GM19468 (cell line): ENCODE measurements at regions not wholly inside any gene's neighbourhood (a gene's known extent, or its start where the extent isn't known, plus 50 kb on each side); places are given as distances from the start of the nearest gene placed in this dataset.

Source experiments
- ATAC-seq: cut with Tn5 transposase; IDR thresholded peaks from one replicate; pipeline ENCODE4 v1.9.1; 2021; ENCODE audit warnings: mild to moderate bottlenecking, moderate library complexity, moderate number of reproducible peaks; ENCODE audit not compliant: unreplicated experiment; ENCODE audit errors: extremely low read depth

DNA sequence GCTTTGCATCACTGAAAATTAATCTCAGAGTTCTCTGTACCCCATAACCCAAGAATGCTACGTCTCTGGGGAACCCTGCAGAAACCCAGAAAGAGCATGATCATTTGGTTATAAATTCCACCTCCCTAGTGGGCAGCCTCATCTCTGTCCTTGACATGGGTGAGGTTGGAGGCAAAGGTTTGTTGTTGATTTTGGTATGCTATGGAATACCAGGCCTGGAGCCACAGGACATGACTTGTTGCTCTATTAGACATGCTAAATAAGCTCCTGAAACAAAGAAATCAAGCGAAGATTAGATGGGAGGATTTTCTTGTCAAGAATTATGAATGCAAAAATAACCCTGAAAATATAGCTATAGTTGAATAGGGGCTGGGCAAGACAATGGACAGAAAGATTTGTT, 197.4 kb upstream of the CAMK1G start:
- ATAC-seq: no peak

DNA sequence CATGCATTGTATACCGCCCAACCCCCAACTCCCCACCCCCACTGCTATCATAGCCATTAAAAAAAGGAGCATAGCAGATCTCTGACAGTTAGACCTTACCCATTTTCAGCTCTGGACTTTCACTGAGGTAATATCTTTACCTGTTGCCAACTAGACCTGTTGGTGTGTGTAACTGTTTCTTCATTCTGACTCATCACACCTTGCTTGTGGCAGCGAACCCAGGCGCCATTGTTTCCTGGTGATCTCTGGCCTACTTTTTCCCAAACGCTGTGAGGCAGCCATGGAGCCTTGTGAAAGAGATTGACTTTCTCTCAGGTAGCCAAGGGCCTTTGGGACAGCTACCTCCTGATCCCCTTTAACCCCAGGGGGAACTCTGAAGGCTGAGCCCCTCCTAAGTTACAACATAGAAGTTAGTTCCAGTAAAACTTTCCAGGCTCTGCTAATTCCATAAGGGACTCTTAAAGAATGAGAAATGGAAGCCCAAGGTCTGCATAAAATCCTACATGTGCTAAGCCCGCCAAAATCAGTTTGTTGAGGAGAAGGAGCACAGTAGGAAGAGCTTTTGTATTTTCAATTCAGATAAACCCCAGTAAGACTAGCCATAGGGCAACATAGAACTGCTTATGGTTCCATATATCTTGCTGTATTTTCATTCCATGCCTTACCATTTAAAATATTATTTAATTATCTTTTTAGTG, 196.1 kb upstream of the CAMK1G start:
- no peak for ATAC-seq

DNA sequence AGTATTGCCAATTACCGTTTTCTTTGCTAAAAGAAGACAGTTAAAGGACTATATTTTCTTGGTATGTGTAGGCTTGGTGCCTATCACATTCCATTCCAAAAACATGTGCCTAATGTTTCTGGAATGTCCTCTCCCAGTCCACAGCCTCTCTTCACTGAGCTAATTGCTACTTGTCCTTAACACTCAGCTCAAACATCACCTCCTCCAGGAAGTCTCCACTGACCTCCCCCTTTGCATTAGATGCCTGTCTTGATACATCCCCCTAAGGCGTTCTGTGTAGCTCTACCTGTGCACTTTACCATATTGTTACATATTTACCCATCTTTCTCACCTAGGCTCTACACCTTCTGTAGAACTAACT, 195.6 kb upstream of the CAMK1G start:
- no peak for ATAC-seq

DNA sequence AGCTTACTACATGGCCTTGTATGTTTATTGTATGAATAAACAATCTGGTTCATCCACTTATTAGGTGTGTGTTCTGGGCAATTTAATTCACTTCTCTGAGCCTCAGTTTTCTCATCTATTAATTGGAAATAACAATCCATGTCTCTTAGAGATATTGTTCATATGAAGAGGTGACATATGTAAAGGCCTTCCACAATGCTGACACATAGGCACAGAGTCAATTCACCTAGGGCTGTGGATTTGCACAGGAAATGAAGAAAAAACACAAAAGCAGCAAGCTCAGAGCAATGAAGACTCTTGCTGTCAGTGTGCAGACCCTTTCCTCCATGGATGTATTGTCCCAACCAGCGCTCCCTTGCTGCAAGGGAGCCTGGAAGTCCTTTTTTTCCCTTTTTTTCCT, 195.2 kb upstream of the CAMK1G start:
- ATAC-seq: no peak

DNA sequence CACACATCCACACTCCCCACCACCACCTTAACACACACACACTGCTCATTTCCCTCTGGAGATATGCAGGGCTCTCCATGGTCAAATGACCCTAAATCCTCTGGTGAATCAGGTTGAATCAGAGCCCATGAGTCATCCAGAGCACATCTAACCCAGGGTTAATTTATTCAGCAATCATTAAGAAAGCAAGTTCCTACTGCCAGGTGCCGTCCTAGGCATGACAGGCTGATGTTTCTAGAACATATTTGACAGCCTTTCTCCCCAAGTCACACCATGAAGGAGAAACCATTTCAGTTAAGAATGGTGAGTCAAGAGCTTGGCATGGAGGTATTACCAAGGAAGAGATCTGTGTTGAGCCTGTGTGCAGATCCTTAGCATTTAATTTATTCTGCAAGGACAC, 194.3 kb upstream of the CAMK1G start:
- no peak for ATAC-seq

DNA sequence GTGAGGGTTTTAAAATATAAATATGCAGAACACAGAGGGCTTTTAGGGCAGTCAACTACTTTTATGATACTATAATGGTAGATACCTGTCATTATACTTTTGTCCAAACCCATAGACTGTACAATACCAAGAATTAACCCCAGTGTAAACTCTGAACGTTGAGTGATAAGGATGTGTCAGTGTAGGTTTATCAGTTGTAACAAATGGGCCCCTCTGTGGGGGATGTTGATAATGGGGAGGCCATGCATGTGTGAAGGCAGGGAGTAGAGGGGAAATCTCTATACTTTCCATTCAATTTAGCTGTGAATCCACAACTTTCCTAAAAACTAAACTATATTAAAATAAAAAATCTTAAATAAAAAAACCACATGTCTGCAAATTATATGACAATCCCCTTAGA, 193.5 kb upstream of the CAMK1G start:
- ATAC-seq: no peak

DNA sequence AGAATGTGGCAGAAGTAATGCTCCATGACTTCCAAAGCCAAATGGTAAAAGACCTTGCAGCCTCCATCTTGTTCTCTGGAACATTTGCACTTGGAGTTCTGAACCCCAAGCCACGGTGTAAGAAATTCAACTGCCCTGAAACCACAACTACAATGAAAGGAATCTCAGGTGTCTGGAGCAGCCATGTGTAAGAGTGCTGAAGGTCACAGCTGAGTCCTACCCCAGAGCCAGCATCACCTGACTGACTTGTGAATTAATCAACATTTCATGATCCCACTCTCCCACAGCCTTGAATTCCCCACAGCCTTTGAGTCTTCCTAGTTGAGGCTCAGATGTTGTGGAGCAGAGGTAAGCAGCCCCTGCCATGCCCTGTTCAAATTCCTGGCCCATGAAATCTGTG, 192.8 kb upstream of the CAMK1G start:
- no peak for ATAC-seq

DNA sequence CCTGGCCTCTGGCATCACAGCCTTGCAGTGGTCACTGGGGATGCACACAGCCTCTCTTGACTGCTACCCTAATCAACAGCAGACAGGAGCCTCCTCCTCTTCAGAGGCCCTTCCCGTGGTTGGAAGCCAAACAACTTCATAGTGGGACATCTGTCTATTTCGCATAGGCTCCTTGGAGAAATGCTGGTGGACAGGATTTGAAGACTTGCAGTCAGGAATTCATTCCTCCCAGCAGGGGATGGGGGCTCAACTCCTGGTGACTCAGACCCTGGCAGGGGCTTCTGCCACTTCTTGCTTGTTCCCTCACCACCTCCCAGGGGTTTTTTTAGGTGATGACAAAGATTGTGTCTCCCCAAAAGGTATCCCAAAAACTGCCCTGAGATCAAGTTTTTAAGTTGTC, 191.7 kb upstream of the CAMK1G start:
- no peak for ATAC-seq

DNA sequence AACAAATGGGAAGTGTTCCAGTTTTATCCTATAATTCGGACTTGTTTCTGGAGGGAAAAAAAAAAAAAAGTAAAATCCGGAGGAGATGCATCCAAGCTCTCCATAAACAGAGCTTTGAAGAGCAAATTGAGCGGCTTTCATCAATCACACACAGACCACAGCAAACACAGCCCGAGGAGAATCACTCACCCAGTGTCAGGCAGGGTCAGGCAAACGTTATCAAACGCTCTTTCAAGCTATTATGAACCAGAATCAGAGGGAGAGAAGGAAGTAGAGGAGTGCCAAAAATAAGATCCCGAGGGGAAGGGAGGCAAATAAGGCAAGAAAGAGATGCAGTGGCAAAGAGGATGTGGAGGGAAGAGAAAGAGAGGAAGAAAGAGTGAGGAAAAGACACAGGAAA, 188.3 kb upstream of the CAMK1G start:
- ATAC-seq: no peak

DNA sequence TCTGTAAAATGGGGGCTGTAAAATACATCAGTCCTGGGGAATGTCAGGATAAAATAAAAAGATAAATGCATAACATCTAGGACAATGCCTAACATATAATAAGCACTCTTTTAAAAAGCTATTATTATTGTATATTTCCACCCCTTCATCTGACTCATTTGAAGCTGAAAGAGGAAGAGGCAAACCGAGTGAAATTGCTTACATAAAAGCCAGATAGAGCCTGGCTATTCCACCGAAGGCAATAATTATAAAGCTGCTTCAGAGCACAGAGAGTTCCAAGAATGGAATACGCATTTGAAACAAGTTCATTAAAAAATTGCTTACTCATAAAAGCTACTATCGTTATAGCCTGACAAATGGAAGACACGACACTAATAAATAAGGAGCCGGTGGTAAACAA, 186.1 kb upstream of the CAMK1G start:
- ATAC-seq: no peak

DNA sequence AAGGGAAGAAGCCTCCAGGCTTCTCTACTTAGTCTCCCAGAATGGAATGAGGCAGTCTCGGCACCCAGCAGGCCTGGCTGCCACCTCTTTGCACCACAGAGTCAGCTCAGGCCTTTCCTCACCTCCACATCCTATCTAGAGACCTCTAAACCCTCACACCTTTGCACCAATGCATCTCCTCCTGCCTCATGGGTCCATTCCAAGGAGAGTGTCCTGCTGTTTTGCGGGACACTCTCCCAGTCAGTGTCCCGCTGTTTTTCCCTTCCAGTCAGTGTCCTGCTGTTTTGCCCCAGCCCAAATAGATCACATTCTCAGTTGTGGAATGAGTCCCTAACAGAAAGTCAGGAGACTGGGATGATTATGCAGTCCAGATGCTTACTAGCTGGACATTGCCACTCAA, 185.6 kb upstream of the CAMK1G start:
- no peak for ATAC-seq

DNA sequence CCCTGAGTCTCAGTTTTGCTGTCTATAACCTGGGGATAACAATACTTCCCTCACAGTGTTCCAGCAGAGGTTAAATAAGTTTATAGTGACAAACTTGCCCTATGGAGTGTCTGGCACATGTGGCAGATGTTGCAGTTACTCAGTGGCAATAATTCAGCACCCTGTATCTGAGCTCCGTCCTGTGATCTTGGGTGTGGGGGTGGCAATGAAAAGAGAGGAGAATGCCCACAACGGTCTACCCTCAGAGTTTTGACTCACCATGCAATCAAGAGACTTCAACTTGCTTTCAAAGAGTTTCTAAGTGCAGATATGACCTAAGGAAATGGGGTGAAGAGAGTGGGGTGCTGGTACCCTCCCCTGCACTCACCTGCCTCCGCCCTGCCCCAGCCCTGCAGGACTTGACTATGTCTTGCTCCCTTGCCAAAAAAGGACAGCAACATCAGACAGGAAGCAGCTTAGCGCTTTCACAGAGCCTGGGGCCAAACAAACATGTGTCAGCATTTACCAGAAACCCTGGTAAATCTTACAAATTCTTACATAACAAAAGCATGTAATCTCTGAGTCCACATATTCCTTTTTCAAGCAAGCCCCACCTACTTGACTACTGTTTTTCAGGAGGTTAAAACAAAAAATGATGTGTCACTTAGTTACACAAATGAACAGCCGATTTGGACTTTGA, 185.1 kb upstream of the CAMK1G start:
- no peak for ATAC-seq

DNA sequence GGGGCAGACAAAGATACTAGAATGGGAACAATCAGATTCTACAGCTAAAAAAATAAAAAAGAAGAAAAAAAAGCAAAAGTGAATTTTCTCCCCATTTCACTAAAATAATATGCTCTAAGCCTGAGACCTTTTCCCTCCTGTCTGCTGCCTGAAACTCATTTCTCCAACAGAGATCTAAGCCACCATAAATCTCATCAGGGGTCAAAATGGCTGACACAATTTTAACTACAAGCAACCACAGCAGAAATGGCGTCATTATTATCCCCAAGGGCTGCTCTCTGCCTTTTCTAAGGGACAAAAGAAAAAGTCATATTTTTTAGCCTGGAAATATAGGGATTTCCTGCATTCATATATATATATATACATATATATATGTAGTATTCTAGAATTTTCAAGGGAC, 183.7 kb upstream of the CAMK1G start:
- no peak for ATAC-seq

DNA sequence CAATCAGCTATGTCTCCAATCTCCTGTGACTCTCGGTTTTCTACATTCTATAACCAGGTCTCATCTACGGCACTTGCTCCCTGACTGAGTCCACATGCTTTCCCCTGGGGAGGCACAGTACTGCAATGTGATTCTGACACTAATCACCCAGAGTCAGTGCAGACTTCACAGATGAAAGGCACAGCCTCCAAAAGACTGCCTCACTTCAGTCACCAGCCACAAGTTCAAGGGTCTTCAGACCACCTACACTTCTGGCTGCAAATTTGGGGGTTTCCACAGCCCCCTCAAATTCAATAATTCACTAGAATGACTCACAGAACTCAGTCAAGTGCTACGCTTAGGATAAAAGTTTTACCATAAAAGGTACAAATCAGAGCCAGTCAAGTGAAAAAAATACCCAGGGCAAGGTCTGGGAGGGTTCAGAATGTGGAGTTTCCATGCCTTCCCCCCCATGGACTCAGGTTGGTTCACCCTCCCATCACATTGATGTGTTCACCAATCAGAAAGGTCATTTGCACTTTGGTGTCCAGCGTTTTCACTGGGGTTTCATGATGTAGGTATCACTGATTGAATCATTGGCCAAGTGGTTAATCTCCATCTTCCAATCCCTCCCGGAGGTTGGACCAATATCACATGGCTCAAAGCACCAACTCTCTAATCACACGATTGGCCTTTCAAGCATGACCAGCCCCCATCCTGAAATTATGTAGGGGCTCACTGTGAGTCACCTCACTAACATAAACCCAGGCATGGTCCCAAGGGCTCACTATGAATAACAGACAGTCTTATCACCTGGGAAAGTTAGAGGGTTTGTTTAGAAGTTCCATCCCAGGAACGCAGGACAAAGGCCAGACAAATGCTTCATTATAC, 182.9 kb upstream of the CAMK1G start:
- no peak for ATAC-seq

DNA sequence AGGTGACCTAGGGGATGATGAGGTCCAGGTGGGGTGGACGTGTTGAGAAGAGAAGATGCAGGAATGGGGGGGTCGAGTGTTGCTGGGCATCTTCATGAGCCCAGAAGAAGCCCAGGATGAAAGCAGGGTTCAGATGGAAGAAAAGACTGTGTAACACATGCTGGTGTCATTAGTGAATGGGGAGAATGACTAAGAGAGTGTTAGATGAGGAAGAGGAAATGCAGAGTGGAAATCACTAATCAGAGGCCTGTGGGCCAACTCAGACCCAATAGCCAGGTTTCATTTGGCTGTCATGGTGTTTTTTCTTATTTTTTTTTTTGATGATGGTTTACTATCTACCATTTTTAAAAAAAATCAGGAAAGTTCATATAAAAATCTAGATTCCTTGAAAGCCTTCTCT, 180.8 kb upstream of the CAMK1G start:
- no peak for ATAC-seq

DNA sequence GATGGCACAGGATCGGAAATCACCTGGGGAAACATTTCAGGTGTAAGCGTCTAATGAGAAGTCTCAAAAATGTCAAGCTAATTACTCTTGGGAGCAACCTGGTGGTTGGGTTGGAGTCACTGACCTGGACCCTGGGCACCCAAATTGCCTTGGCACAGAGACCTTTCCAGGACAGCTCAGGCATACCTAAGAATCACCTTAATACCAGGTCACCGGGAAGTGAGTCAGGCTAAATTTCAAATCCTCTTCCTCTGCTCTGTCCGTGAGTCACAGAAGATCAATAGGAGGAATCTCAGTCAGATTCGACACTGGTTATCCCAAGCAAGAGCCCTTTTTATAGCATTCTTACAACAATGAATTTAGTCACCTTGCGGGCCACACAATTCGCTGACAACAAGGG, 179.6 kb upstream of the CAMK1G start:
- no peak for ATAC-seq

DNA sequence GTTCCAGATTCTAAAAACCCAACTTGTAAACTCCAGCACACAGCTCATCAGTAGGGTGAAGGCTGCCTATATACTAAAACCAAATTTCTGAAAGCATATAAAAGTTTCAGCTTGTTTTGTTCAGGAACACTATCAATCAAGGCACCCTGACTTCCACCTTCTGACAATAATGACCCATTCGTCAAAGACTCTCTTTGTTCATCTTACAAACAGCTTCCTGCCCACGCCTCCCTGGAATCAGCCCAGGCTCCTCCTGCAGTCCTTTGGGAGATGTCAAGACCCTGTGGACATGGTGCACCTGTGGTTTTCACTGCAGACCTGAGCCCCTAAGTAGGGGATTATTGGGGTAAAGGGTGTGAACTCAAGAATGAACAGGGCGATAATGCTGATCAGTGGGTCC, 178.9 kb upstream of the CAMK1G start:
- ATAC-seq: no peak

DNA sequence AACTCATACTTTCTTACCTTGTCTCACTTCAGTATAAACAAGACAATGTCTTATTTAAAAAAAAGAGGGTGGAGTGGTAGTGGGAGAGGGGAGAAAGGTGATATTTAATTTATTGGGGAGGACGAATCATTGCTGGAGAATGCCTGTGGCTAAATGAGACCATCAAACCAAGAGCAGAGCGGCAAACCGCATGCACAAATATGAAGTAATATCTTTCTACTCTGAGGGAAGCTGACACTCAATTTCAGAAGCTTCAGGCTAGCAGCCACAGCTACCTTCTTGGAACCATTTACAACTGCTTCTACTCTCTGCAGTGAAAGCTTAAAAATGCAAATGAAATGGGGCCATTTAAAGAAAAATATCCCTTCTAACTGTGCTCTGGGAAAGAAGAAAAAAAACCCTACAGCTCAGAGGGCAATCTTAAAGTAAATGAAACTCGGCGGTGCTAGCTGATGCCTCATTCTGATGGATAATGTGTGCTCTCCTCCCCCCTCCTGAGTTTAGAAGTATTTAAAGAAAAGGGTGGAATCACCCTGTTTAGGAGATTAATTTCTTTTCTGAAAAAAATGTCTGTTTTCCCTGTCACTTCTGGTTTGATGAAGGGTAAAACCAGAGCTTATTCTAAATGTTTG, 178.2 kb upstream of the CAMK1G start:
- ATAC-seq: no peak

DNA sequence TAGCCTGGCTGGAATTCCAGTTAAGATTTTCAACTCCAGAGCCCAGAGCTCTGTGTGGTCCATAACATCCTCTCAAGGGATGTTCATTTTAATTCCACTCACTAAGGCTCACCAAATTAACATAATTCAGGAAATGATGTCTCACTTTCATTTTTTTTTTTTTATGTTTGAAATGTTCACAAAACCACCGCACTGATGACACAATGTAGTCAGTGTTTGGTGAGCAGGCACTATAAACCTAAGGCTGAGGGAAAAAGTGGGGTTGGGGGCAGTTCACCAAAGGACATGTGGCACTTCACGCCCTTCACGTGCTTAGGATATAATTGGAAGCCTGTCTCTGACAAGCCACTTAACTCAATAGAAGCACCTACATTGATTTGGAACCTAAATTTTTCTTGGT, 177.3 kb upstream of the CAMK1G start:
- ATAC-seq: no peak

DNA sequence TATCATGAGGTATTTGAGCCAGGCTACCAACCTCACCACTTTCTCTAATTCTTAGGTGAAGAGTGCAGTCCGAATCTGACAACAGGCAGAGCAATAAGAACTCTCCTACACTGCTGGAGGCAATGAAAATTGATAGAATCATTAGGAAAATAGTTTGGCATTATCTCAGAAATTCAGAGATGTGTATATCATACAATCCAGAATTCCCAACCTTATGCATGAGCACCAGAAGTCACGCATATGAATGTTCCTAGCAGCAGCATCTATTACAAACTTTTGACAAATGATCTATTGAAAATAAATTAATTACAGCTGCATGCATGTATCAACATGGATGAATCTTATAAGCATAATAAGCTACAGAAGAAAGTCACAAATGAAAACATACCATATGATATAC, 176.9 kb upstream of the CAMK1G start:
- no peak for ATAC-seq

DNA sequence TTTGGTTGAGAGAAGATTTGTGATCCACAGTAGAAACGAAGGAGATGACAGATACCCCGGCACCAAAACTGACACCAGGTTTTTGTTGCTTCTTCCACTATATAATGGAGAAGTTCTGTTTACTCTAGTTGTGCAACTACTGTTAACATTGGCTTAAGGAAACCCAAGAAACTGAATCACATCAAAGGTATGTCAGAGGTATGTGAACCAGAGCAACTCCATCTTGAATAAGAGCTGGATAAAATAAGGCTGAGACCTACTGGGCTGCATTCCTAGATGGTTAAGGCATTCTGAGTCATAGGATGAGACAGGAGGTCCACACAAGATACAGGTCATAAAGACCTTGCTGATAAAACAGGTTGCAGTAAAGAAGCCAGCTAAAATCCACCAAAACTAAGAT, 173.7 kb upstream of the CAMK1G start:
- no peak for ATAC-seq
